ENCODE measurements at regions not wholly inside any gene's neighbourhood (a gene's known extent, or its start where the extent isn't known, plus 50 kb on each side); places are given as distances from the start of the nearest gene placed in this dataset.
"Not testable (repeated sequence)": the region's sequence is repeated elsewhere in the genome, so short reads cannot be mapped to it uniquely, and the experiment has no call there.

DNA sequence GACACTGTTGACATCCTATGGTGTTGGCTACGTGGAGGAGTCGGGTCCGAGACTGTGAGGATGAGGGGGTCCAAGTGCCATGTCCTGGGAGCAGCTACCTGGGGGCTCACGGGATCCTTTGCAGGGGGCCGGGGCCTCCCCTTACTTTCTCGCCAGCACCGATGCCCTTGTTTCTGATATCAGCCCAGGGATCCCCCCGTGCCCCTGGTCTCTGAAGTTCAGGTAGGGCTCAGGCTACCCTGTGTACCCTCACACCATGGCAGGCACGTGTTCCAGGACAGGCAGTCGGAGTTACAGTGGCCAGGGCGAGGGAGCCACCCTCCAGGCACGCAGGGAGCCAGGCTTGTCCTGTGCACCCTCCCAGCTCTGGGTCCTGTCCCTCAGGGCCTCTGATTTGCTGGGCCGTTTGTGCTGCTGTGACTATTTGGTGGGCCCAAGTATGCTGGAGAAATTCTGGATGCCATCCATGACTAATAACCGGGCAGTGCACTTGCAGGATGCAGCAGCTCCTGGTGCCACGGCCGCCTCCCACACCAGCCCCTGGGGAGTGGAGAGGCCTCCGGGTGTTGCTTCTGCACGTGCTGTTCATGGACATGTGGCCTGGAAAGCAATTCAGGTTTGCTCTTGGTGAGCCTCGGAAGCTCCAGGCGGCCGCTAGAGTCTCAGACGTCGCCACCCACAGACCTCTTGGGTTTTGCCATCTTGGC is 93.1 kb upstream of the SFSWAP start:
- ATAC-seq (ENCODE audit: poor library complexity) (no peak), DNase-seq (no peak)
- intact Hi-C loops (cut with DNase I): loop anchor here (10.0 kb wide), 1 partner anchor 387 kb away; no protein-coding TSS in a partner anchor

DNA sequence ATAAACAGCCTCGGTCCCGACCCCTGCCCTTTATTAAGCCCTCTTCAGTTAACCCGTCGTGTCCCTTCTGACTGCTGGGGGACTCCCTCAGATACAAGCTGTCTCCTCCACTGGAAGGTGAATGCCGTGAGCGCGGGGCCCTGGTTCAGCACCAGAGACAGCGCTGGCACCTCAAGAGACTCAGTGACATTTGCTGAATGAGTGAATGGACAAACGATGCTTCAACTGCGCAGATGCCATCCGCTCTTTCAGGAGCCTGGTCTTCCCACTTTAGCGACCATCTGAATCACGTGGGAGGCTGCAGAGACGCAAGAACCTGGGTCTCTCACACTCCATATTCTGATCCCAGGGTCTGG is 92.6 kb upstream of the SFSWAP start:
- intact Hi-C loops (cut with DNase I): loop anchor here (10.0 kb wide), 1 partner anchor 387 kb away; no protein-coding TSS in a partner anchor
- DNase-seq: no peak

GRCh38 chr12:131618701-131619100 is 92.2 kb upstream of the SFSWAP start:
- intact Hi-C loops (cut with DNase I): loop anchor here (10.0 kb wide), 1 partner anchor 386 kb away; no protein-coding TSS in a partner anchor
- ATAC-seq (ENCODE audit: poor library complexity): no peak

More for the DNA sequence above, 92.6 kb upstream of the SFSWAP start:
- no peak for ATAC-seq (ENCODE audit: poor library complexity)

GRCh38 chr12:131619106-131619642 is 91.7 kb upstream of the SFSWAP start:
- intact Hi-C loops (cut with DNase I): loop anchor here (10.0 kb wide), 1 partner anchor 386 kb away; no protein-coding TSS in a partner anchor
- ATAC-seq (ENCODE audit: poor library complexity): no peak
- no peak for DNase-seq

More at GRCh38 chr12:131618701-131619100, 92.2 kb upstream of the SFSWAP start:
- no peak for DNase-seq

DNA sequence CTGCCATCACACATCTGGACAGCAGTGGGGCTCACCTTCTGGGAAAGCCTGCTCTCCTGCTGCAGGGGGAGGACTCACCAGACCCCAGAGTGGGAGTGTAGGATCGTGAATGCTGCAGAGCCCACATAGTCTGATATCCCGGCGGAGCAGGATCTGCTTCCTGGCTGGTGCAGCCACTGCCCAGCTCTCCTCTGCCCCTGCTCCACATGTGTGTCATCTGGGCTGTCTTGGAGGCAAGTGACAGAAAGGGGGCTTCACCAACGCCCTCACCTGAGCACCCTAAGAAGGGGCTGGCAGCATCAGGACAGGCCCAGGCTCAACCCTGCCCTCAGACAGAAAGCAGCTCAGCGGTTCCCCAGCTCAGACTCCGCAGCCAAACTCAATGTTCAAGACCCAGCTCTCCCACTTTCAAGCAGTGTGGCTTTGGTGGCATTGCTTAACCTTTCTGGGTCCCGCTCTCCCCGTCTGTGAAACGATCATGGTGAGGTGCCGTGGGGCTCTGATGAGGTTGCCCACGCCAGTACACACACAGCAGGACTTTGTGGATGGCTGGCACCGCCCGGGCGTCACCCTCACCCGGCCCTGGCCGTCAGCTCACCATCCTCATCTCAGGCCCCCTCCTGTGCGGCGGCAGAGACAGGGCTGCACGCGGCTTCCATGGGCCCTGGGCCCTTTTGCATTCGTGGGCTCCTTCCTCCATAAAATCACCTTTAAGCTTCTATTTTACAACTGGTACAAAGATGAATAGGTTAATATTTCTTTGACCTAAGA is 91.0 kb upstream of the SFSWAP start:
- intact Hi-C loops (cut with DNase I): loop anchor here (5.0 to 10.0 kb wide), 2 partner anchors 273 to 385 kb away; no protein-coding TSS in a partner anchor
- no peak for ATAC-seq (ENCODE audit: poor library complexity)
- no peak for DNase-seq

DNA sequence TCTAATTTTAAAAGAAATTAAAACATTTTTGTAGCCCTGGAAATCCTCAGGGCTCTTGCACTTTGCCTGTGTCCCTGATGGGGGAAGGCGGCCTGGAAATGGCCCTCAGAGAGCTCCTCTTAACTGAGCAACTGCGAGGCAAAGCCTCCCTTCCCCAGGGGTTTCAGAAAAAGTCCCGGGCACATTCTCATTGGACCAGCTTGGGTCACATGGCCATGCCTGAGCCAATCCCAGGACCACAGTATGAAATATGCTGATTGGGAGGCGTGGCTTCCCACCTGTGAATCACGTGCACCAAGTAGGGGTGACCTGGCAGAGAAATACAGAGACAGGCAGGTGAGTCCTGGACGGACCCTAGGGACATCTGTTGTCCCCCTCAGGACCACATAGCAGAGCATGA is 90.4 kb upstream of the SFSWAP start:
- DNase-seq (no peak), ATAC-seq (ENCODE audit: poor library complexity) (no peak)
- intact Hi-C loops (cut with DNase I): loop anchor here (5.0 kb wide), 1 partner anchor 273 kb away; no protein-coding TSS in a partner anchor

DNA sequence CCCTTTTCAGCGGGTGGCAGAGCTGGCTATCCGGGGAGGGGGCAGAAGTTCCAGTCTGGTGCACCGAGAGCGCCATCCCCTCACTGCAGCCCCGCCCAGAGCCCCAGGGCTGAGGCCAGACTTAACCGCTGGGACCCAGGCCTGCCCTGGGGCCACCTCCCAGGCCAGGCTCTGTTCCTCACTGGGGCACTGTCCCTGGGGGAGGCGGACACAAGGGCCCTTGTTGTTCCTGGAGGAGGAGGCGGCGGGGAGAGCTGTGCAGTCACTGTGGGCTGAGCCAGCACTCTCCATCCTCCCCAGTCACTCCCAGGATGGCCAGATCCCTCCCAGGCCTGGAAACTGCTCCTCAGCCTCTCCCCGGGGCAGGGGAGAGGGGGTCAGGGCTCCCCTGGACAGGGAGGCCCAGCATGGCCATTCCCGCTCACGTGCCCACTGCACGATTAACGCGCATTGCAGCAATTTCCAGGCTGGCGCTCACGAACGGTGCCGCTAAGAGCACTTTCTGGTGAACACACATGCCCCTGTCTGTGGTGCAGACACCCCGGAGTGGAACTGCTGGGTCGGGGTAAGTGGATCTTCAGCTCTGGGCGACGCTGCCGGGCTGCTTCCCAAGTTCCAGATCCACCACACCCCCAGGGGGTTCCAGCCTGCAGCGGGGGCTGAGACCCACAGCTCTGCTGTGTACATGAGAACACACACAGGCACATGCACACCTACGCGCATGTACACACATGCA is 89.8 kb upstream of the SFSWAP start:
- intact Hi-C loops (cut with DNase I): loop anchor here (5.0 kb wide), 1 partner anchor 274 kb away; no protein-coding TSS in a partner anchor

DNA sequence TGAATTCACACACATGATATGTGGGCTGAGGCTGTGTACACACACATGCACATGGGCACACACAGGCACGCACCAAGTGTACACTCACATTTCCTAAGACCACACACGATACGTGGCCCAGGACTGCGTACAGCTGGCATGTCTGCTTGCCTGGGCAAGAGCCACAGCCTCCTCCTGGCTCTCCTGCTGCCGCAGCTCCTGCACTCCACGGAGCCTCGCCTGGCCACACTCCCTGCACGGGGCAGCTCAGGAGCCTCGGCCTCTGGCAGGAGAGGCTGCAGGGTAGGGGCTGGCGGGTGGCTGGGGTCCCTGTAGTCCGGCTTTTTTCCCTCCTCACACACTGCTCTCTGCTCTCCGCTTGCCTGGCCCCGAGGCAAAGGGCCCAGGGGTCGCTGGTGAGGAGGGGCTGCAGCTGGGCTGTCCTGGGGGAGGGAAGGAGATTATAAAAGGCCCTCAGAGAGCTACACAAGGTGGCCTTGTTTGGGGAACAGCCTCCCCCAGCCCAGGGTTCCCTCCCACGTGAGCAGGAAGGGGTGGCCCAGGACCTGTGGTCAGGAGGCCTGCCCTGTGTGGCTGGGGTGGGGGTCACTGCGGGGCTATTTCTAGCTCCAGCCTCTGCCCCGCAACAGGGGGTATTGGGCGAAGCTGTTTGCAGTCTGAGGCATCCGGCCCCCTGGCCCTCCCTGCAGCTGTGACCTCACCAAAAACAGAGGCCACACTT is 89.0 kb upstream of the SFSWAP start:
- intact Hi-C loops (cut with DNase I): loop anchor here (5.0 kb wide), 1 partner anchor 275 kb away; no protein-coding TSS in a partner anchor
- no peak for DNase-seq
- no peak for ATAC-seq (ENCODE audit: poor library complexity)

More for the DNA sequence above, 89.8 kb upstream of the SFSWAP start:
- DNase-seq (no peak), ATAC-seq (ENCODE audit: poor library complexity) (no peak)

DNA sequence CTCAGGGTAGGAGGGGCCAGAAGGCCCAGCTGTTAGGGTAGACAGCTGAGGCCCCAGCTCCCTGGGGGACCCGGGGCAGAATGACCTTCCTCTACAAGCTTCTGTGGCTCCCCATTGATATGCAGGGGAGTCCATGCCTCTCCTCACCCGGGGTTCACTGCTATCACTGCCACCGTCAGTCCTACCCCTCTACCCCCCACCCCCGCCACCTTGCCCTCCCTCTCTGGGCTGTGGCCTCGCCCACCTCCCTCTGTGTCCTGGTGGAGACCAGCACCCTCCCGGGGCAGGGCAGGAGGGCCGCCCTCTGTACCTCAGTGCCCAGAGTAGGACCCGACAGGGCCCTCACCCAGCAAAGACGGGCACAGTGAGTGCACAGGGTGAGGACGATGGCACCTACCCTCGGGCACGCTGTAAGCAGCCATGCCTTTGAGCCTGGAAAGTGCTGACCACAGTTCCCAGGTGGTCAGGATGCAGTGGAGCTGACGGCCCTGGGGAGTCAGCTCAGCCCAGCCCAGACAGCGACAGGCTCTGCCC is 88.4 kb upstream of the SFSWAP start:
- ATAC-seq (ENCODE audit: poor library complexity): no peak
- intact Hi-C loops (cut with DNase I): loop anchor here (5.0 kb wide), 1 partner anchor 275 kb away; no protein-coding TSS in a partner anchor

DNA sequence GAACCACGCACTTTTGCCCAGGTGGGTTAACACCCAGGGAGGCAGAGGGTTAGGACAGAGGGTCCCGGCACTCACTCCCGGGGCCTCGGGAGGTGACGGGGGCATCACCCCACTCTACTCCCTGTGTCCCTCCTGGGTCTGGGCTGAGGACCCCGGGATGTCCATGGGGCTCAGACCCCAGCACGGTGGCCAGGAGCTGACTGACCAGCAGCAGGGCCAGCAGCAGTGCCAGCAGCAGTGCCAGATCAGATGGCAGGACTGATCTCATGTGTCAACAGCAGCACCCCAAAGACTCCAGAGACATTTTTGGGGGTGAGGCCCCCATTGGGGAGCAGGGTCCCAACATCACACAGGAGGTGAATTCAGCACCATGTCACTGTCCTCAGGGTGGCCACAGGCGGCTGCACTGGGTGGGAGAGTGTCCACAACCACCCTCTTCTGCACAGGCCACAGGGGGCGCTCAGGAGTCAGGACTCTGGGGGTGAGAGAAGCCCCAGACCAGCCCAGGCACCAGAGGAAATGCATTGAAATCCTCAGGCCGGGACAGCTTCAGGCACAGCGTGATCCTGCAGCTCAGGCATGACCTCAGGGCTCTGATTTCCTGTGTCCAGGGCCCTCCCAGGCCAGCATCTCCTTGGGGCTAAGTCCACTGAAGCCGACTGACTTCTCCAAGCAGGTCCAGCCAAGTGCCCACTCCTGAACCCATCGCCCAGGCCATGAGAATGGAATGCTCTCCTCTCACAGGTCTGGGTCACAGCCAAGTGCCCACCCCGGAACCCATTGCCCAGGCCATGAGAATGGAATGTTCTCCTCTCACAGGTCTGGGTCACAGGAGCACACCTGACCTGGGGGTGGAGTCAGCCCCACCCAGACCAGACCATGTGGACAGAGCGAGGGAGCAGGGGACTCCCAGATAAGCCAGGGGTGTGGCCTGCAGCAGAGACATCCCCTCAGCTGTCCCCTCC is 87.2 kb upstream of the SFSWAP start:
- not testable (repeated sequence) for ATAC-seq (ENCODE audit: poor library complexity); DNase-seq
- intact Hi-C loops (cut with DNase I): loop anchor here (5.0 kb wide), 1 partner anchor 276 kb away; no protein-coding TSS in a partner anchor

More for the DNA sequence above, 88.4 kb upstream of the SFSWAP start:
- no peak for DNase-seq

DNA sequence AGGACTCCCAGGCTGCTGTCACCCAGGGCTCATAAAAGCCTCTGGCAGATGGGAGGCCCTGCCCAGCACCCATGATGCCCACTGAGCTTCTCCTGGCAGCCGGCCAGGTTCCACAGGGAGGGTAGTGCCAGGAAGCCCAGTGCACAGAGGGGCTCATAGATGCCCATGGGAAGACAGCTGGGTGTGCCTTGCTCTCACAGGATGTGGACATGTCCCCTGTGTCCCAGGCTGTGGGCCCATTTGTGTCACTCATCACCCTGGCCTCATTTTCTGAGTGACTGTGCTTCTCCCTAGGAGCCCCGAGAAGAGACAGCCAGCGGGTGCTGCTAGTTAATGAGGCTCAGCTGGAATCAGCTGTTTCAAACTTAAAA is 86.5 kb upstream of the SFSWAP start:
- DNase-seq; ATAC-seq (ENCODE audit: poor library complexity): not testable (repeated sequence)
- intact Hi-C loops (cut with DNase I): loop anchor here (5.0 kb wide), 1 partner anchor 277 kb away; no protein-coding TSS in a partner anchor

DNA sequence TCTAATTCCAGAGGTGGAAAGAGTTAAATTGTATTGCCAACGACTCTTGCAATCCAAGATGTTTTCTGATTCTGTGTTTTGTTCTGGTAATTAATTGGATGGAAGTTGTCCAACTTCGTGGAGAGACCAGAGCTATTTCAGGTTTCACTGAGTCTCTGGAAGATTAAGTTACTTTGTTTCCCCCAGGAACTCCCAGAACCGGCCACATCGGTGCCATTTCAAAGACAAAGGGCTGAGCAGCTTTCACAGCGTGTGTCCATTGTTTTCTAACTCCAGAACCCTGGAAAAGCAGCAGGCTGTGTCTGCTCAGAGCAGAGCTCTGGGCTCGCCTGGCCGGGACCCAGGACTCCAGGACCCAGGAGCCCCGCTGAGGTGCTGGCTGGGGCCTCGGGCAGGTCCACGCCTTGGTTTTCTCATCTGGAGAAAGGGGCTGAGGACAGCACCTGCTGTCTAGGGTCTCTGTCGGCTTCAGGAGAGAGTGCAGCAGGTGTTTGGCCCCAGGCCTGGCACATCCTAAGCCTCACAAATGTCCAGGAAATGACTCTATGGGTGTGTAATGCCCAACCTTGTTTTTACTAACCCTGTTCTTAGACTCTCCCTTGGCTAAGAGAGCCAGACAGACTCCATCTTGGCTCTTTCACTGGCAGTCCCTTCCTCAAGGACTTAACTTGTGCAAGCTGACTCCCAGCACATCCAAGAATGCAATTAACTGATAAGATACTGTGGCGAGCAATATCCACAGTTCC is 86.0 kb upstream of the SFSWAP start:
- intact Hi-C loops (cut with DNase I): loop anchor here (5.0 kb wide), 1 partner anchor 278 kb away; no protein-coding TSS in a partner anchor
- peak; percentile 25 for ATAC-seq (ENCODE audit: poor library complexity)
- not testable (repeated sequence) for DNase-seq

DNA sequence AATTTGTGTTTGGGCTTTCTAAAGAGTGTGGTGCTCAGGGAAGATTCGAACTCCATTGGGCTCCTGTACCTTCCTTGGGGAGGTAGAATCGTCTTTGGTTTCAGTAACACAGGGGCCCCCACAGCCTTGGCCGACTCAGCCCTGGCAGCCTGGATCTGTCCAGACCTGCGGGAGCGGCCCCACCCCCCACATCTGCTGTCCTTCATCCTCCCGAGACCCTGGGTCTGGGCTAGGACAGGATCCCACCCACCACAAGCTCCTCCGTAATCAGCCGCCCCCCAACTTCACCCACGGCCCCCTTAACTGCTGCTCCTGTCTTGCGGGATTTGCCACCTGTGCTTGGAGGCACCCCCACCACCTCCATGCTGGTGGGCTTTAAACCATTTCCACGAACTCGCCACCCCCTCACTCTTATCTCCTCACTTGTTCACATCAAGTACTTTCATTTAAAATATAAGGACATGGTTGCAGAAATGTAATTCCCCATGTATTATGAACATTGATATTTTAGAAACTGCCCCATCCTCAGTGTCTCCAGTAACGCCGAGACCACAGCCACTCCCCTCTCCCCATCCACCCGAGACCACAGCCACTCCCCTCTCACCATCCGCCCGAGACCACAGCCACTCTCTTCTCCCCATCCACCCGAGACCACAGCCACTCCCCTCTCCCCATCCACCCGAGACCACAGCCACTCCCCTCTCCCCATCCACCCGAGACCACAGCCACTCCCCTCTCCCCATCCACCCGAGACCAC is 84.7 kb upstream of the SFSWAP start:
- intact Hi-C loops (cut with DNase I); ATAC-seq (ENCODE audit: poor library complexity); DNase-seq: not testable (repeated sequence)

DNA sequence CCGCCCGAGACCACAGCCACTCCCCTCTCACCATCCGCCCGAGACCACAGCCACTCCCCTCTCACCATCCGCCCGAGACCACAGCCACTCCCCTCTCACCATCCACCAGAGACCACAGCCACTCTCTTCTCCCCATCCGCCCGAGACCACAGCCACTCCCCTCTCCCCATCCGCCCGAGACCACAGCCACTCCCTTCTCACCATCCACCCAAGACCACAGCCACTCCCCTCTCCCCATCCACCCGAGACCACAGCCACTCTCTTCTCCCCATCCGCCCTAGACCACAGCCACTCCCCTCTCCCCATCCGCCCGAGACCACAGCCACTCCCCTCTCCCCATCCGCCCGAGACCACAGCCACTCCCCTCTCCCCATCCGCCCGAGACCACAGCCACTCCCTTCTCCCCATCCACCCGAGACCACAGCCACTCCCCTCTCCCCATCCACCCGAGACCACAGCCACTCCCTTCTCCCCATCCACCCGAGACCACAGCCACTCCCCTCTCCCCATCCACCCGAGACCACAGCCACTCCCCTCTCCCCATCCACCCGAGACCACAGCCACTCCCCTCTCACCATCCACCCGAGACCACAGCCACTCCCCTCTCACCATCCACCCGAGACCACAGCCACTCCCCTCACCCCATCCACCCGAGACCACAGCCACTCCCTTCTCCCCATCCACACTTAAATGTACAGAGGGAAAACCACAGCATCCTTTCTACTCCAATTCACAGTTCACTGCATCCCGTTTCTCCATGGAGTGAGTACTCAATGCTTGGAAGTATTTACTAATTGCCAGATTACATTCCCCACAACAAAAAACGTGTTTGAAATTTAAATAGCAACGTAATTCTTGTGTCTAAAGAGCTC is 83.5 kb upstream of the SFSWAP start:
- intact Hi-C loops (cut with DNase I); DNase-seq; ATAC-seq (ENCODE audit: poor library complexity): not testable (repeated sequence)
